DMS53 (cell line): ENCODE measurements at regions not wholly inside any gene's neighbourhood (a gene's known extent, or its start where the extent isn't known, plus 50 kb on each side); places are given as distances from the start of the nearest gene placed in this dataset.
"Not testable (repeated sequence)": the region's sequence is repeated elsewhere in the genome, so short reads cannot be mapped to it uniquely, and the experiment has no call there.

Source experiments
- DNase-seq: peaks from one replicate; lab custom pipeline; 2025; lab: John Stamatoyannopoulos, UW

- DNase-seq = no peak
Measured at GRCh38 chr15:96818861-96819260, 488.4 kb downstream of the NR2F2 start.

DNA sequence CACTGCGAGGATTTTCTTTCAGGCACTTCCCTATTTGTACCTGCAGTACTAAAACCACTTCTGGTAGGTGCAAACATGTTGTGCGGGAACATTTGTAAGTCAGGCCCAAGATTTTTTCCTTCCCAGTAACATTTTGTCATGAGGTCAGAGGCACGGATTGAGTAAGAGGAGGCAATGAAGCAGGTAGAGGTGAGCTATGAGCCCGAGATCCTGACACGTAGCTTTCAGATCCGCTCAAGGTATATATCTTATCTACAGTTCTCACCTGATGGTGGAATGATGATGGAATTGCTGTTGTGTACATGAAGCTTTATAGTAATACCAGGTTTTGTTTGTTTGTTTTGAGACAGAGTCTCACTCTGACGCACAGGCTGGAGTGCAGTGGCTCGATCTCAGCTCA, 497.5 kb downstream of the NR2F2 start:
- no peak for DNase-seq

GRCh38 chr15:96837241-96837970, 506.9 kb downstream of the NR2F2 start:
- no peak for DNase-seq

- DNase-seq = no peak
Measured at GRCh38 chr15:96838081-96838480, 507.6 kb downstream of the NR2F2 start.

DNA sequence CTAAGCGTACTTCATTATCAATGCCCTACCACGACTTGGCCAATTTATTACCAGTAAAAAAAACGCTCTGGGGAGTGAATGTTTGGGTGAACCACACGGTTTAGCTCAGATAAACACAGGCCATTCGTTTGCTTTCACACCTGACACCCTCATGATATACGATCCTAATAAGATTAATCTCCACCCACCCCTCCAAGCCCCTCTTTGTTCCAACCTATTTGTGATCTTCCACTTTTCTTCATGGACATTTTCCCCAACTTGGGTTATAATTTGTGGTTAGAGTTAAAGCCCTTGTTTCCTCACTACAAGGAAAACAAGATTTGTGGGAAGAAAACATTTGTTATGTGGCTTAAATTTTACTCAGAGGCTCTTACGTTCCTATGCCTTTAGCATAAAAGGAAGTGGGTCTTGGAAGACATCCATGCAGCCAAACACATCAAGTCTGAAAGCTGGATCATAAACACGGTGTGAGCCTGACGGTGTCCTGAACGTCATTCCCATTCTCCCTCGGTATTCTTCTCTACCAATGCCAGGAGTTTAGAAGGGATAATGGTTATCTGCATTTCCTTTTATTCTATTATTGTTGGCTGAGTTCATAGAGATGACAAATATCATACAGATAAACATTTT, 518.9 kb downstream of the NR2F2 start:
- DNase-seq = no peak

DNA sequence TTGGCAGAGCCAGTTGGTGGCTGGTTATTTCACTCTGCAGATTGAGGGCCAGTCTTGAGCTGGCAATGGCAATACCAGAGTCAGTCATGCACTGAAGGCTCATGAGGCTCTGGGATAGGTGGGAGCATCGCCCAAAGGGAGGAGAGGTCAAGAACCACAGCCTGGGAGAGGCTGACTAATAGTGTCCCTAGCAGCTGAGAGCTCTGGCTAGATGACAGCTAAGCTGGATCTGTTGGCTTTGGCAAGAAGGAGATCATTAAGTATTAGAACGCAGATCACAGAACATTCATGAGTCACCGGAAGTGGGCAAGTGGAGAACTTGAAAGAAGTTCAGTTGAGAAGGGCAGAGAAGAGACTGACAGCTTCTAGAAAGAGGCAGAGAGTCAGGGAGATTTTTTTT, 521.1 kb downstream of the NR2F2 start:
- no peak for DNase-seq

GRCh38 chr15:96858694-96859093, 528.2 kb downstream of the NR2F2 start:
- DNase-seq = no peak

DNA sequence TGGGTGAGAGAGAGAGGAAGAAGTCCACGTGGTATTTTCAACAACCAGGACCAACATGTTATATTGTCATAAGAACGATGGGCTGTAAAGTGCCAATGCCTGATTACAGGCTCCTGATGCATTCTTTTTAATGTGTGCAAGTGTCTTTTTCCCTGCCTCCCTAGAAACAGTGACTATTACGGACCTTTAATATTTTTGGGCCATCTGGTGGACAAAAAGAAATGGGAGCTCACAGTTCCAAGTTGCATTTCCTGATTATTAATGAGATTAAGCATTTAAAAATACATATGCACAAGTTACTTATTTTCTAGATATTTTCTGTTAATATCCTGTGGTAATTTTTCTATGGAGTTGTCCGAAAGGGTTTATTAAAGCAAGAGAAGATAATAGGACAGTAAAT, 530.2 kb downstream of the NR2F2 start:
- DNase-seq = no peak

- no peak for DNase-seq
Measured at GRCh38 chr15:96867992-96868391, 537.5 kb downstream of the NR2F2 start.

GRCh38 chr15:96869122-96869521, 538.6 kb downstream of the NR2F2 start:
- DNase-seq = no peak

- DNase-seq = no peak
Measured at GRCh38 chr15:96869790-96870189, 539.3 kb downstream of the NR2F2 start.

DNA sequence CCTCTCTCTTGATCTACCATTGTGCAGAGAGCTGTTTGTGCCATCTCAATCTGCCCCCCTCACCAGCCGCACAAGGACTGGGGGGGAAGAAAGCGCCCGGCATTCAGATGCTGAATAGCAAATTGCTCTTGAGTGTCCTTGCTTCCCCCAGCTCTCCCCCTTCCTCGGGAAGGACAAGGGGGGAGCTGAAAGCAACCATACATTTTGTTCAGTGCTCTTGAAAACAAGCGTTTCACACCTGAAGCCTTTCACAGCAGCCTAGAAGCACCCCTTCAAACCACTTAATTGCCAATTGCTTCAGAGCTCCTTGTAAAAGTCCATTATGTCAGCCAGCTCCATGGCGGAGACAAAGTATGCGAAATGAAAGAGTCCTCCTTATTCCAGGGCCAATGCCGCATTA, 540.1 kb downstream of the NR2F2 start:
- DNase-seq = no peak

DNA sequence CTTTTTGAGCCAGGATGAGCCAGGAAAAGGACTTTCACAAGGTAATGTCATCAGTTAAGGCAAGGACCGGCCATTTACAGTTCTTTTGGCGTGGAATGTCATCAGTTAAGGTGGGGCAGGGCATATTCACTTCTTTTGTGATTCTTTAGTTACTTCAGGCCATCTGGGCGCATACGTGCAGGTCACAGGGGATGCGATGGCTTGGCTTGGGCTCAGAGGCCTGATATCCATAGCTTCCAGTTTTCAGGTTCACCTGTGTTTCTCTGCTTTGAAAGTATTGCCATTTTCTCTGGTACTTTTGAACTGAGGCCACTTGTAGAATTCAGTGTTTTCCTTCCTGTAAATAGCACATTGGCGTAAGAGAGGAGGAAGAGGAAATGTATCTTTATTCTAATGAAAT, 546.9 kb downstream of the NR2F2 start:
- not testable (repeated sequence) for DNase-seq

- DNase-seq = no peak
Measured at GRCh38 chr15:96878129-96878528, 547.6 kb downstream of the NR2F2 start.

DNA sequence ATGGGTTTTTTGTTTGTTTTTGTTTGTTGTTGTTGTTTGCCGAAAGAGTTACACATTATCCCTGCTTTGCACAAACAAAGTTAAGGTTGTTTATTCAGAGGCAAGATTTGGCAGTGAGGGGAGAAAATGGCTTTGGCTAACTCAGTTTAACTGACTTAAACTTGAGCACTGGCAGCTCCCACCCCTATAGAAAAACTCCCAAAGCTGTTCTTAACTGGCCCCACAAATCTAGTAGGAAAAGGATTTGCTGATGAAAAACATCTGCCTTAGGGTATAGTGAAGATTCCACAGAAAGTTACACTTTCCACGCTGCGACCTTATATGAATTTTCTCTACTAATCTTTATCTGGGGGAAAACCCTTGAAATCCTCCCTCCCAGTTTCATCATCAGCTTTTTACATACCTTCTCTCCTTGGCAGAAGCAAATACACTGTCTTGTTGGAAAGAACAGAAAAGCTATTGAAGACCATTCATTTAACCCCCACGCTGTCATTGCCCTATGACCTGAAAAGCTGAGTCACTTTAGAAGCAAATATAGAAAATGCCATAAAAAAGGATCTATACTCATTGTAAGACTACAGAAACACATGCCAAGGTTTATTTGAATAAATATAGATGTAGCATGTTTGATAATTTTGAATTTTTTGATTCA, 551.7 kb downstream of the NR2F2 start:
- no peak for DNase-seq

- DNase-seq = no peak
Measured at GRCh38 chr15:96887730-96888129, 557.2 kb downstream of the NR2F2 start.

- no peak for DNase-seq
Measured at GRCh38 chr15:96888764-96889163, 558.3 kb downstream of the NR2F2 start.

DNA sequence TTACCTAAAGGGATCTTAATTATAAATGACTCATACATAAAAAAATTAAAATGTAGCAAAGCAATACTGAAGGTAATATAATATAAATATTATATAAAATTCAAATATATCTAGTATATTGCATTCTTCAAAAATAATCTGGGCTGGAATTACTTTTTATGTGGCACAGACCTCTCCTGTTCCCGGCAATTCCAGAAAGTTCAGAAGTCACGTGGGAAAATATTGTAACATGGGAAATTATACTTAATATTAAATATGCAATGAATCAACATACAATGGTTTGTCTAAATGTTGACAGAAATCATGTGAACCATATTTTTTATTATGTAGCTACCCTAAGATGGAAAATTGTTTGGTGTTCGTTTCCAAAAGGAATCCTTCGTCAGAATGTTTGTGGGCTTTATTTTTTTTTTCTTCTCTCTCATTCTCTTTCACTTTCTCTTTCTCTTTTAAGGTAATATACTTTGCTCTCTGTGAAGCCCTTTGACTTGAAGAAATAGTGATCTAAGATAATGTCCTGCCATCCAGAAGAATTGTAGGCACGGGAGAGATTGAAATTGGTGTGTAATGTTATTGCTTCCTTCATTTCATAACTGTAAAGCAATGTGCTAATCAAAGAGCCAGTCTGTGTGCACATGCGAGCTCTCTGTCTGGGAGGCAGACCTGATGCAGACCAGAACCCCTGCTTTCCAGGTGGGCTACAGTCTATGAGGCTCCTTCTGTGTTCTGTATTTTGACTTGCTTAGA, 559.4 kb downstream of the NR2F2 start:
- DNase-seq = no peak

DNA sequence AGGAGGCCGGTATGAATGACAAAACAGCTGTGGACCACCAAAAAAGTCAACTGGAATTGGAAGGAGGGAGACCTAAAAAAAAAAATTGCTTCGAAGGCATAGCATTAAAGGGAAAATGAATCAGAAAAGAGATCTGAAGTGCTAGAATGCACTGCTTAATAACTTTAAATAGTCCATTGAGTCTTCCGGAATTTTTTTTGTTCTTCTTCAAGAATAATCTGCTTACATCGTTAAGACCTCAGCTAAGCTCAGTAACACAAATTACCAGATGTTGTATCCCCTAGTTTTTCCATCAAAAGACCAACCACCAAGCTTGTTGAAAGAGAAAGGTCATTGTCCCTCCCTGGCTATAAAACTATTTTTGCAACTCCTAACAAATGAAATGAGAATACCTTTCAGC, 560.5 kb downstream of the NR2F2 start:
- DNase-seq = no peak

GRCh38 chr15:96893159-96893906, 562.8 kb downstream of the NR2F2 start:
- DNase-seq = peak; percentile 4

DNA sequence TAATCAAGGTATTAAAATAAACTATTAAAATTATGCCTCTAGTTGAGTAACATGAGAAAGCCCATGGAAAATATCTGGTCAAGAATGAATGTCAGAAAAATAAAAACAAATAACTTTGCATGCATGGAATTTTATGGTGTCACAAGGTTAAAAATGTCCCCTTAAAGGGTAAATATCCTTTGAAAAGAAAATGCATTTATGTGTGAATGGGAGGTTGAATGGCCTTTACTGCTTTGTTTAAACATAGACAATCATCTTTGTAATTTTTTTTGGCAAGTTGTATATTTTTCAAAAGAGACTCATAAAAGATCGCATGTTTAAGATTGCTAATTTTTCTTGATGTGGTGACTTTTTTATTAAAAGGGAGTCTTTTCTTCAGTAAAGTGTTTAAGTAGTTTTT, 564.2 kb downstream of the NR2F2 start:
- no peak for DNase-seq

DNA sequence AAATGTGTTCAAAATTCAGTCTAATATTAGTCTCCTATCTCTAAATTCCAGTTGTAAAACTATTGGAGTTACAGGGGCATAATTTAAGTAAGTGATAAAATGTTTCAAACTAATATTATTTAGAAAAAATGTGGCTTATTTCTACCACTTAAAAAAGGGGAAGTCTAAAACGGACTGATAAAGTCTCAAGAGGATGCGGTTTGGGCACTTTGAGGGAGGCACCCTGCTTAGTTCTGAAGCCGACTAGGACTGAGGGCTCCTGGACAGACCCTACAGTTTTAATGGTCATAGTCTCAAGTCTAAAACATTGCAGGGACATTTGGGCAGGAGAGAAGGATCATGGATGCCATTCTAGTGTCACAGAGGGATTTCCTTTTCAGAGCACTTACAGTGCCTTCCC, 566.3 kb downstream of the NR2F2 start:
- no peak for DNase-seq
